ENCODE measurements at regions not wholly inside any gene's neighbourhood (a gene's known extent, or its start where the extent isn't known, plus 50 kb on each side); places are given as distances from the start of the nearest gene placed in this dataset.

DNA sequence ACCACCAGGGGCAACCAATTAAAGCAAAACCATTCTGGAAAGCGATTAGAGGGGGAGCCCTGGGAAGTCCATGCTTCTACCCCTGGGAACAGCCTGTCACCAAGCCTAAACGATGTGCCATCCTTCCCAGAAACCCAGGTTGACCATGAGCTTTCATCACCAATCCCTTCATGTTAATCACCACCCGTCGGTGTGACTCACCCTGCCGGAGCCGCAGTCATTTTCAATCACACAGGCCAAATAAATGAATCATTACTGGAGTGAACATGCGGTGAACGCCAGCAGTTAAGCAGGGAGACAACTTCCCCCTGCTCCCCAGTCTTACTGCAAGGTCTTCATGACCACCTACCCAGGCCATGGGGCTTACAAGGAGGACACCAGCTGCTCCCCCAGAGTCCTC, 308.8 kb downstream of the AJAP1 start:
- TF ChIP-seq, protein P1, sequence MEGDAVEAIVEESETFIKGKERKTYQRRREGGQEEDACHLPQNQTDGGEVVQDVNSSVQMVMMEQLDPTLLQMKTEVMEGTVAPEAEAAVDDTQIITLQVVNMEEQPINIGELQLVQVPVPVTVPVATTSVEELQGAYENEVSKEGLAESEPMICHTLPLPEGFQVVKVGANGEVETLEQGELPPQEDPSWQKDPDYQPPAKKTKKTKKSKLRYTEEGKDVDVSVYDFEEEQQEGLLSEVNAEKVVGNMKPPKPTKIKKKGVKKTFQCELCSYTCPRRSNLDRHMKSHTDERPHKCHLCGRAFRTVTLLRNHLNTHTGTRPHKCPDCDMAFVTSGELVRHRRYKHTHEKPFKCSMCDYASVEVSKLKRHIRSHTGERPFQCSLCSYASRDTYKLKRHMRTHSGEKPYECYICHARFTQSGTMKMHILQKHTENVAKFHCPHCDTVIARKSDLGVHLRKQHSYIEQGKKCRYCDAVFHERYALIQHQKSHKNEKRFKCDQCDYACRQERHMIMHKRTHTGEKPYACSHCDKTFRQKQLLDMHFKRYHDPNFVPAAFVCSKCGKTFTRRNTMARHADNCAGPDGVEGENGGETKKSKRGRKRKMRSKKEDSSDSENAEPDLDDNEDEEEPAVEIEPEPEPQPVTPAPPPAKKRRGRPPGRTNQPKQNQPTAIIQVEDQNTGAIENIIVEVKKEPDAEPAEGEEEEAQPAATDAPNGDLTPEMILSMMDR (IDR thresholded peaks at IDR 0.05 in 4 of 5, conservative IDR thresholded peaks at IDR 0.05 in 1 of 5), result no peak
- TF ChIP-seq POLR2A (IDR thresholded peaks at IDR 0.05), result no peak

Measured in gastrocnemius medialis (tissue), 4 donors.